HG02885 (cell line): ENCODE measurements at regions not wholly inside any gene's neighbourhood (a gene's known extent, or its start where the extent isn't known, plus 50 kb on each side); places are given as distances from the start of the nearest gene placed in this dataset.
A peak's percentile ranks its signal among the peaks of the same experiment; 100 is the strongest.

Experiments used
- ATAC-seq: cut with Tn5 transposase; IDR thresholded peaks from one replicate; pipeline ENCODE4 v1.9.1; 2021; ENCODE audit warnings: mild to moderate bottlenecking; ENCODE audit not compliant: unreplicated experiment, poor library complexity

DNA sequence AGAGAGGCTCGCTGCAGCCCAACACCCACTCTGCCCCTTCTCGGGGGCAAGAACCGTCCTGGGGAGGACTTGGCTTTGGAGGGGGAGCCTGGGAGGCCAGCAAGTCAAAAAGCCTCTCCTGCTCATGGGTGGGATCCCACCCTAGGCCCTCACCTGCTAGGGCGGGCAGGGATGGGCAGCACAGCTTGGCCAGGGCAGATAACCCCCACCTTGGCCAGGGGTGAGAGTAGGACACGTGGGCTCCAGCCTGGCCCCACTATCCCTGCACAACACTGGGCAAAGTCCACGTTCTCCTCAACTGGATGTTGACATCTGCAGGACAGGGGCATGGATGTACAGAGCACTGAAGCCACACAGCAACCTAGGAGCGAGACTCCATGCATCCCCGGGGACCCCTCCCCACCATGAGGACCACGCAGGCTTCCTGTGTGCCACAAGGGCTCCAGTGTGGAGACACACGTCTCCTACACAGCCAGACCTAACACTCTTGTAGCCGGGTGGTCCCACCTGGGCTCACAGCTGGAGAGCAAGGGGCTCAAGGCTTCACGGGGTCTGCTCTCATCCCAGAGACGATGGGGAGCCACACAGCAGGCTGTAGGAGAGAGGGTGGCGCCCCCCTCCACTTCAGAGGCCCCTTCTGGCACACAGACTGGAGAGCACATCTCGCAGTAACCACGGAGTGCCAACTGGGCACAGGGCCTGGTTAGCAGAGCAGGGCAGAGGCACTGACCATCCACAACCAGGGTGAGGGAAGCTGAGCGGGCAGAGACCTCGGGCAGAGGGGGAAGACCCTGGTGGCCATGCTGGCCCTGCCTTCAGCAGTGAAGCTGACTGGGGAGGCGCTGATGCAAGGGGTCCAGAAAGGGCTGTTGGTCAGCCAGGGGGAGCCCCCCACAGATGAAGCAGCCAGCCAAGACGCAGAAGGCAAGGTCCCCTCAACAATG is 171.1 kb downstream of the CRYBB2 start:
- ATAC-seq = no peak

DNA sequence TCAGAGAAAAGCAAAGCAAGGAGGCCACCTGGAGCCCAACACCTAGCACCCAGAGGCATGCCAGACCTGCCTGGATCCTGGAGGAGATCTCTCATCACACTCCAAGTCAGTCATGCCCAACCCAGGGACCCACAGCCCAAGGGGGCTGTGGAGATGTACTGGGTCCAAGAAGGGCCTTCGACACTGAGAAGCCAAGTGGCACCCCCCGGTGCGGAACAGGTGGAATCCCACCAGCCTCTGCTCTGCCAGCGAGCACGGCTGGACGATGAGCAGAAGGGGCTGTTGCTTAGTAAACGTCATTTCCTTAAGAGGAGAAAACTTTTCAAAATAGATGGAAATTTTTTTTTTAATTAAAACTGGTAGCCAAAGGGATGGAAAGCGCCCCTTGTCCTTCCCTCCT is 171.9 kb upstream of the GRK3 start:
- ATAC-seq = no peak

DNA sequence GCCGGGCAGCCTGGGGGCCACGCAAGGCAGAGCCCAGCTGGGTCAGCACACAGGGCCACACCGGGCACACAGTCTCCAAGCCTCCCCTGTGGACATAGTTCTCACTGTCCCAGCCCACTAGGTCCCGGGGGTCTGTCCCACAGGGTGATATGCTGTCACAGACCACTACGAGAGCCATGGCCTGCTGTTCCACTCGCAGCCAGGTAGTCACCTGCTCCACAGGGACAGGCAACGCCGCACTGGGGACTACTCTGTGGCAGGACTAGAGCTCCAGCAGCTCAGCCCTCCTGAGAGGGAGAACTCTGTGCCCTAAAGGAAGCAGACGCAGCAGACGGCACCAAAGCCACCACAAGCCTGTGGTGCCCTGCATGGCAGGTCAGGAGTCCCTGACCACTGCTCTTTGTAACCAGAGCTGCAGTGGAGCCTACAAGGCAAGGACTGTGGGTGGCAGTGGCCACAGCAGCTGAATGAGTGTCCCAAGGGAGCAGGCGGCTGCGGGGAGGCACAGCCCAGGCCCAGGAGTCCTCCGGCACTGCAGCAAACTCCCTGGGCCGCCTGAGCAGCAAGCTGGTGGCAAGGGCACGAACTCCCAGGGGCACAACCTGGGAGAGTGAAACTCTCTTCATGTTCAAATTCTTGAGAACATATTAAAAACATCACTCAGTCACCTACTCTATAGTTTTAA is 171.2 kb upstream of the GRK3 start:
- no peak for ATAC-seq

DNA sequence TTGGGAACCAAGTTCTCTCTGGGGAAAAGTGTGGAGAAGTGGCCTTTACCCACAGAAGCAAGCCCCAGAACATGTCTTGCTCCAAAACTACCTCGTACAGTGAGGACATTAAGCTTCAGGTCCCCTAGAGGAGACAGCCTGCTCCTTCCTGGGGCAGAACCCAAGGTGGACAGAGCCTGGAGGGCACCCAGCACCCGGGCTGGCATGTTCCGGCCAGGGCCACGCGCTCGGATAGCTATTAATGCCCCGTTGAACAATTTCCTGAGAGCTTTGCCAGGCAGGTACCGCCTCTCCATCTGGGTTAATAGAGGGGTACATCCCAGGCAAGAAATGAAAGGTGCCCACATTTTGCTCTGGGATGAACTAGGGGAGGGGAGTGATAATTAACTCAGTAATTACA is 169.0 kb upstream of the GRK3 start:
- no peak for ATAC-seq

DNA sequence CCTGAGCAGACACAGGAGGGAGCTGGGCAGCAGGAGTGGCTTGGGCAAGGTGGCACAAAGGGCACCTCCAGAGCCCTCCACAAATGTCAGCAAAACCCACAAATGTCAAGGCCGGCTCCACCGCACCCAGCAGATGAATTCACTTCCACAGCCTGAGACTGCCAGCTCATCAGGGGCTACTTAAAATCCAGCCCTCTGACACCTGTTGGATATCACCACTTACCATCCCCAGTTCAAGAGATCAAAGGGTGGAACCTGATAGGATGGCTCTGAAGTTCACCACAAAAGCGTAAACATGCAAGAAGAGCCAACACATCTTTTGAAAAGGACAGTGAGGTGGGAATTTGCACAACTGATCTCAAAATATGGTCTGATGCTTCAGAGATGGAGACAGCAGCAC is 168.6 kb upstream of the GRK3 start:
- no peak for ATAC-seq

DNA sequence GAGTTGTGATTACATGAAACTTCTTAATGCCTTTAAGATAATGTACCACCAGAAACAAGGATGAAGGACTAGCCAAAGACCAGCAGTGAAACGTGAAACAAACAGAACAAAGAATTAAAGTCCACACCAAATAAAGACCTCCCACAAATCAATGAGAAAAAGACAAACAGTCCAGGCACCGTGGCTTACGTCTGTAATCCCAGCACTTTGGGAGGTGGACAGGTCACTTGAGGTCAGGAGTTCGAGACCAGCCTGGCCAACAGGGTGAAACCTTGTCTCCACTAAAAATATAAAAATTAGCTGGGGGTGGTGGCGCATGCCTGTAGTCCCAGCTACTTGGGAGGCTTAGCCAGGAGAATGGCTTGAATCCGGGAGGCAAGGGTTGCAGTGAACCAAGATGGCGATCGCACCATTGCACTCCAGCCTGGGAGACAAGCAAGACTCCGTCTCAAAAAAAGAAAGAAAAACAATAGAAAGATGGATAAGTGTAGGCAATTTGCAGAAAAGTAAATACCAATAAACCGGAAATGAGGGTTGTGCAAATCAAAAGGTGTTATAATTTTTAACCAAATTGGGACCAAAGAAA is 167.8 kb upstream of the GRK3 start:
- ATAC-seq = no peak

DNA sequence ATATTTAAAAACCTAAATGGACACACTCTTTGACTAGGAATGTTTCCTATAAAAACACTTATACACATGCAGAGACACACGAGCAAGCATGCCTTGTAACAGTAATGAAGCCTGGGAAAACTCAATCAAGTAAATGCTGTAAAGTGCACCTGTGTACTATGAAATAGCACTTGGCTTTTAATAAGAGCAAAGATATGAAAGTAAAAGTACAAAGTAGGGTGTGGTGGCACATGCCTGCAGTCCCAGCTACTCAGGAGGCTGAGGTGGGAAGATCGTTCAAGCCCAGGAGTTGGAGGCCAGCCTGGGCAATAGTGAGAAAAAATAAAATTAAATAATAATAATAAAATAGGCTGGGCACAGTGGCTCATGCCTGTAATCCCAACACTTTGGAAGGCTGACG is 166.9 kb upstream of the GRK3 start:
- ATAC-seq = no peak

DNA sequence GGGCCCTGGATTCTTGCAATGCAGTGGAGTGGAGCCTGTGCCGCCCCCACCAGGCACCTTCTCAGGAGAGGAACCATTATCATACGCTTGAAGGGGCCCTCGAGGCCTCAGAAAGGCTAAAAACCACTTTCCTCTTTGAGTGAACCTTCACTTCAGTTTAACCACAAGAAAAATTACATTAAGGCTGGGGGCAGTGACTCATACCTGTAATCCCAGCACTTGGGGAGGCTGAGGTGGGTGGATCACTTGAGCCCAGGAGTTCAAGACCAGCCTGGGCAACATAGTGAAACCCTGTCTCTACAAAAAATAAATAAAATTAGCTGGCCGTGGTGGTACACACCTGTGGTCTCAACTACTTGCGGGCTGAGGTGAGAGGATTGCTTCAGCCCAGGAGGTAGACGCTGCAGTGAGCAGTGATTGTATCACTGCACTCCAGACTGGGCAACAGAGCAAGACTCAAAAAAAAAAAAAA is 165.8 kb upstream of the GRK3 start:
- ATAC-seq = peak; percentile 69

DNA sequence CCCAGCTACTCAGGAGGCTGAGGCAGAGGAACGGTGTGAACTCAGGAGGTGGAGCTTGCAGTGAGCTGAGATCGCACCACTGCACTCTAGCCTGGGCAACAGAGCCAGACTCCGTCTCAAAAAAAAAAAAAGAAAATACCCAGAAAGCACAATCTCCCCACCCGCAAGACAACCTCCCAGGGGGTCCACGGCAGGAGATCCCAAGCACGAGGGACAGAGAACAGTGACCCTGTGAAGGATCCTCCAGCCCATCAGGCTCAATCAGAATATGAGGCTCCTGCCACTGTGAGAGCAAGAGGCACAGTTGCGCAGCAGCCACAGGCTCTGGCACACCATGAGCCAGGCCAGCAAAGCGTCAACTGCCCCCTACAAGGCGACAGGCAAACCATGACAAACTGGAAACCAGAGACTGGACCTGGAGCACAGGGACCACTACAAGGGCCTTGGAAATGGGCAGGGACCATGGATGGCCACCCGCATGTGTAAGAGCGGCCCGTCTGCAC is 164.8 kb upstream of the GRK3 start:
- ATAC-seq = no peak

DNA sequence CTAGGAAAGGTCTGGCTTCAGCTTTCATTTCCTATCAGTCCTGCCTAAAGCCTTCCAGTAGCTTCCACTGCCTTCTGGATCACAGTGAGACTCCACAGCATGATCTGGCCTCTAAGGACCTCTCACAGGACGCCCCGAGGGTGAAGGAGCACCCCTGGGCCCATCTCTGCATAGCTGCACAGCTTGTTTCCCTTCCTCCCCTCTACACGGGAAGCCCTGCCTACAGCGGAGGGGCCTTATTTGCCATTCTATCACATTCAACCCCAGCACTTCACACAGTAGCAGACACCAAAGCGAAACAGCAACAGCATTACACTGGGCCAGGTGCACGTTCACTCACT is 162.3 kb upstream of the GRK3 start:
- no peak for ATAC-seq

DNA sequence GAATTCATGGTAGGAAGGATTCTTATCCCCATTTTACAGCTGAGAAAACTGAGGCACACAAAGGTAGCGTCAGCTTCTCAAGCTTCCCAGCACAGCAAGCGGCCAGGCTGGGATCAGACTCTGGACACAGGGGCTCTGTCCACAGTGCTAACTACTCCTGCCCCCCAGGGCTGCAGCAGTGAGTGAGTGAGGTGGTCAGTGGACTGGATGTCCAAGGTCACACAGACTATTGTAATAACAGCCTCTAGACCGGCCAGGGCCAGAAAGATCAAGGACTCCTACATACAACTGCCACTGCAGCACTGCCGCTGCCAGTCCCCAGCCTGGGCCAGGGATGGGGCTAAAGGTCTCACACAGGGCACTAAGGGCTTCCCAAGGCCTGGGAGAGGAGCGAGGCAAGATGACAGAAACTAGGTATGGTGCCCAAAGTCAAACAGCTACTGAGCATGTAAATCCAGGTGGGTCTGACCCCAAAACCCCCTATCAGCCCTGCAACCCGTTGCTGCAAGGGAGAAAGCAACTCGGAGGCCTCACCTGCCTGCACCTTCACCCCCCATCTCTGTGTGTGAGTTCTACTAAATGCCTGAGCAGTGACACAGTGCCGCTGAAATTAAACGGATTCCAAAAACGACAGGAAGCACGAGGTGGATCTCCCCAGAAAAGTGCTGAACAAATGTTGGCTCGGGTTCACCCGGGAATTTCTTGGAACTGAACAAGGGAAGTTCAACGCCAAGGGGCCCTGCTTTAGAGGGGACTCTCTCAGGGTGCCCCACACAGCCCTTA is 161.8 kb upstream of the GRK3 start:
- no peak for ATAC-seq

DNA sequence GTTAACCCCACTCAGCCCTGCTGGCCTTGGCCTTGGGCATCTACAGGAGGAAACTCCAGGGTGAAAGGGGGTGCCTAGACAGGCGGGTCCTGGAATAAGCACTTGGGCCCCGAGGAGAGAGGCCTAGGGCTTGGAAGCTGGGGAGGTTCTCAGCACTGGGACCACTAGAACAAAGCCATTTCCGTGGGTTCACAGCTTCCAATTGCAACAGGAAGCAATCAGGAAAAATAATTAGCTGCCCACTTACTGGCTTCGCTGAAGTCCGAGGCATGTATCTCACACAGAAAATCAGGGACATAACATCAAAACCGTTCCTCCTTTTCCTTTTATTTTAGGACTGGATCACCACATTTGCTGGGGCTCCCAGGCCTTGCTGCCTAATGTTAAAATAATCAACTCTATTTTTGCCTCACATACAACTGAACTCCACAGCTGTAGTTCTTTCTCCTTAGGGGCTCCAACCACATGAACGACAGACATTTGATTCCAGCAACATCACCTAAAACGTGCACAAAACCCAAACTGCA is 161.1 kb upstream of the GRK3 start:
- ATAC-seq = no peak

DNA sequence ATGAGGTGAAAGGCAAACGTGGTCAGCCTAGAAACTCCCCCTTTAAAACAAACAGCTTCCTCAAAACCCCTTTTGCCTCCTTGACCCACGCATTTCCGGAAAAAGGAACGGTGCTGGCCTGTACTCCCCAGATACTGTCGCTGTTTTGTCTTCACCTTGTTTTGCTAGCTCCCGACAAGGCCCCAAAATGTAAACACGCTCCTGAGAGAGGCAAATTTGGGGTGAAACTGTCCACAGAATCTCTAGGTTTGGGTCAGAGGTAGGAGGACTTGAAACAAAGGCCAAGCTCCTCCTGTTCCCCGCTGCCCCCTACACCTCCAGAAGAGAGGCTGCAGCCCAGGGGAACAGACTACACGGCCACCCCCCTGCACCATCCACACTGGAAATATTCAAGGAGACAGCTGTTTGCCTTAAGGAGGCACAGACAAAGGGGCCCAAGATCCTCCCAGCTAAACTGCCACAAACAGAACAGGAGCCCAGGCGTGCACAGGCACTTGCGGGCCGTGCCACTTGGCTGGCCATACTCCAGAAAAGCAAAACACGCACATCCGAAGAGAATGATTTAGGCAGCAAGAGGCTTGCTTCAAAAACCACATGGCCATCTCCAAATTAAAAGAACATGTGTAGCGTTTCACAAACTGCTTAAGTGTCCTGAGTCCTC is 160.5 kb upstream of the GRK3 start:
- no peak for ATAC-seq

DNA sequence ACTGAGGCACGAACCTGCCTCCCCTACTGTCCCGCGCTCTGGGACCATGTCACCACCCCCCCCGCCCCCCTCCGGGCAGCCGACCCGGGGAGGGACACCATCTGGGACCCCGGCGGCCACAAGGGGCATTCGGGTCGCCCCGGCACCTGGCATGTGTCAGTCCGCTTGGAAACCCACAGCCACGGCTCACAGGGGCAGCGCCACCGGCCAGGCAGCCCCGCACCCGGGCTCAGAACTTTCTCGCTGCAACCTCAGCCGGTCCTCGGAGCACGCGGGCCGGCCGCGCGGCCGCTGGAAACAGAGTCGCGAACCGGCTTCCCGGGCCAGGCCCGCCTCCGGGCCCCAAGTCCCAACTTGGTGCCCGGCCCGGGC is 159.9 kb upstream of the GRK3 start:
- ATAC-seq = no peak

DNA sequence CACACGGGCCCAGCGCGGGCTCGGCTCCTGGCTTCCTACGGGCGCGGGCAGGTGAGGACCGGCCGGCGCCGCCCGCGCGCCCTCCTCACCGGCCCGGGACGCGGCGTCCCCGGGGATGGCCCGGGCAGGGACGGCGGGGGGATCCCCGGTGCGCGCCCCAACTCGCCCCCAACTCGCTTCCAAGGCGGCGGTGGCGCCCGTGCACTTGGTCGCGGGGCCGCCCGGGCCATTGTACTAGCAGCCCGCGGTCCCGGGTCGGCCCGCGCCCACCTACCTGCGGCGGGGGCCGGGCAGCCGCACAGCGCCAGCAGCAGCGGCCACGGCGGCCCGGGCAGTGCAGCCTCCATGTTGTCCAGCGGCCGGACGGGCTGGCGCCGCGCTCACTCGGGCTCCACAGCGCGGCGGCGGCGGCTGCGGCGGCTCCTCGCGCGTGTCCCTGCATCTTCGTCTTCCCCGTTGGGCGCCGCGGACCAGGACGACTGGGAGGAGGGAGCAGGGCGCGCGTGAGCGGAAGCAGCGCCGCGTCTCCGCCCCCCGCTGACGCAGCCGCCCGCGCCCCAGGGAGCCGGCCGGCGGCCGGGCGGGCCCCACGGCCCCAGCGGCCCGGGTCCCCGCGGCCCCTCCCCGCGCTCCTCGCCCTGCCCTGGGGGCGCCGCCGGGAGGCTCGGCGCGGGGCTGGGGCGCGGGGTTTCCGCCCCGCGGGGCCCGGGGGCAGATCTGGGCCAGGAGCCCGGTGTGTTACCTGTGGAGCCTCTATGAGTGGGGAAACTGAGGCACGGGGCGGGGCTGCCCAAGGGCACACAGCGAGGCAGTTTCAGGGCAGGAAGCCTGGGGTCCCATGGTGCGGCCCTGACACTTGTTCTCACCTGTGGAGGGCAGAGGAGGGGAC is 159.3 kb upstream of the GRK3 start:
- peak; percentile 60 for ATAC-seq

DNA sequence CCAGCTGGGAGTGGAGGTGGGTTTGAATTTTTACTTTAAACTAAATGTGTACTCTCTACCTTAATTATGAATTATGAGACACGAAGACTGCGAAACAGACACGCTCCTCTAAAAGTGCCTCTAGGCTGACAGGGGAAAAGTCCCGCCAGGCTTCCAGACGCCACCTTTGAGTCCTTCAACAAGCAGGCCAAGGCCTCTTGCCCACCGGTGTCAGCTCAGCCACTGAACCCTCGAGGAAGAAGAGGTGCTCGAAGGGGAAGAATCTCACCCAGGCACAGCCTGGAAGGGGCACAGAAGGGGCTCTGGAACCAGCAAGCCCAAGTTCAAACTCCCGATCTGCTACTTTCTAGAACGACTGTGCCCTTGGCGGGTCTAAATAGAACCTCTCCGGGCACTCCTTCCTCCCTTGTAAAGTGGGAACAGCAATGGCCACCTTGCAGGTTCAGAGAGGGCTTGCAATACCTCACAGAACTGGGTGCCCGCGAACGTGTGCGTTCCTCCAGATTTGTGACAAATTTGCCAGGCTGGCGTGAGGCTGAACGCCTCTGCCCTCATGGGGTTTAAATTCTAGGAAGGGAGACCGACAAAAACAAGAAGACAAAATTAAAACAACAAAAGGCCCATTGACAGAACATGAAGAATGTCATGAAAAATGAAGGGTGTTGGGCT is 158.5 kb upstream of the GRK3 start:
- ATAC-seq = no peak

DNA sequence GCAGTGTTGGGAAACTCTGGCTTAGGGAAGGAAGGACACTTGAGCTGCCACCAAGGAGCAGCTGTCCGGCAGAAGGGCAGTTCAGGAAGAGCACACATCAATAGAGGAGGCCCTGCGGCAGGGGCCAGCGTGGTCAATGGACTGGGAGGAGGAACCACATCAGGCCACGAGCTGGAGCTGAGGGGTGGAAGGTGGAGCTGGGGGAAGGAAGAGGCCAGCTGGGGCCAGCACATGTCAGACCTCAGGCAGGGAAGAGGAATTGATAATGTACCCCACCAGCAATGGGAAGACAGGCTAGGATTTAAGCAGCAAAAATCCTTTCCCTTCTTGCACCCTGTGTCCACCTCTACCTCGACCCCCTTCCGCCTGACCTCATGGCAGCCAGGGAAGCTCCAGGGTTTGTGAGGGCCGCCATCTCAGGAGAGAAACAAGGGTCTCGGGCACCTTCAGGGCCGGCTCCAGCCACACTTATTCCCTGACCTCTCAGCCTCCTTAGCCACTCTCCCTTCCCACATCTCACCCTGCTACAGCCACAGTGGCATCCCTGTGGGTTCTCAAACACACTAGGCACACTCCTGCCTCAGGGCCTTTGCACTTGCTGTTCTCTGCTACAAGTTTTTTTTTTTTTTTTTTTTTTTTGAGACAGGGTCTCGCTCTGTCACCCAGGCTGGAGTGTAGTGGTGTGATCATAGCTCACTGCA is 157.8 kb upstream of the GRK3 start:
- ATAC-seq = no peak
